Right hindlimb (tissue), 1 donor: ENCODE measurements at regions not wholly inside any gene's neighbourhood (a gene's known extent, or its start where the extent isn't known, plus 50 kb on each side); places are given as distances from the start of the nearest gene placed in this dataset.

ENCODE experiments used
- DNase-seq: peaks from one replicate; pipeline ENCODE4 v3.0.0-alpha.2; 2018

DNA sequence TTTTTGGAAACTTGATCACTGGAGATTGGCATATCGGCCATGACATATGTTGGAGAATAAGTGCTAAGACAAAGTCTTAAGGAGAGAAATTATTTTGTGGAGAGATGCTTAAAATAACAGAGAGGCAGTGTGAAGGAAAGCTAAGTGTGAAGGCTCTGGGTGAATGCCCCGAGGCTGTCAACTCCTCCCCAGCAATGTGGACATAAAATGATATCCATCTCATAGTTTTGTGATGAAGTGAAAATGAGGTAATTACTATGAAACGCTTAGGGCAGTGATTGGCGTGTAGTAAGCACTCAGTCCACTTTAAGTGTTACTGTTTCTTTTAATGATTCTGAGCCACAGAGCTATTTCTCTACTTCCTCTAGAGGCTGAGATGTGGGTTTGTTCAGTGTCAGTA is 195.8 kb upstream of the KLF12 start:
- DNase-seq: no peak

- DNase-seq: peak; percentile 75
Measured at GRCh38 chr13:74325106-74325505, 190.9 kb upstream of the KLF12 start.

GRCh38 chr13:74324338-74324737 is 190.1 kb upstream of the KLF12 start:
- DNase-seq: no peak

- DNase-seq: no peak
Measured at GRCh38 chr13:74322562-74322961, 188.4 kb upstream of the KLF12 start.

DNA sequence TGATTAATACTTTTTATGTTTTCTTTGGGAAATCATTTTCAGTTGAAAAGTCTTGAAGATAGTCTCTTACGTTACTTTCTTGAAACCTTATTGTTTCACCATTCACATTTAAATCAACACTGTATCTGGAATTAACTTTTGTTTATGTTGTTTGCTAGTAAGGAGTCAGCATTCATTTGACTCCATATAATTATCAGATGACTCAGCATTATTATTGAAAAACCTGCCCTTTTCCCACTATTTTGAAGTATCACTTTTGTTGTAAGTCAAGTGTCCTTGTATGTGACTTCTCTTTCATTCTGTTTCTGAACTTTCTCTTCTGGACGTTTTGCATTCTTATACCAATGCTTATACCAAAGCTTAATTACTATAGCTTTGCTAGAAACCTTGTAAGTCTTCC is 186.1 kb upstream of the KLF12 start:
- no peak for DNase-seq

DNA sequence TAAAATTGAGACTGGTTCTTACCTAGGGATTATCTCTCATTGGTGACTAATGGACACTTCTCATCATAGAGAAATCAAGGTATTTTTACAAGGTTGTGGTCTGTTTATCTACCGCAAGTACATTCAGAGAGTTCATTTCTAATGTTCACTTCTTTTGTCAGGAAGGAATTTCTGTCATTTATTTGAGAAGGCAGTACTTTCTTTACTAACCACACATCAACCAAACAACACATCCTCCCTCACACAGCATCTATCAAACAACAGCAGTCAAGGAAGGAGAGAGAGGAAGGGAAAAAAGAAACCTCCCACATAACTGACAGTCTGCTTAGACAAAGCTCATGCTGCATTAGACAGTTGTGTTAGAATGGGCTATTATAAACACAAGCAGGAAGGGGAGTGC is 182.3 kb upstream of the KLF12 start:
- no peak for DNase-seq

DNA sequence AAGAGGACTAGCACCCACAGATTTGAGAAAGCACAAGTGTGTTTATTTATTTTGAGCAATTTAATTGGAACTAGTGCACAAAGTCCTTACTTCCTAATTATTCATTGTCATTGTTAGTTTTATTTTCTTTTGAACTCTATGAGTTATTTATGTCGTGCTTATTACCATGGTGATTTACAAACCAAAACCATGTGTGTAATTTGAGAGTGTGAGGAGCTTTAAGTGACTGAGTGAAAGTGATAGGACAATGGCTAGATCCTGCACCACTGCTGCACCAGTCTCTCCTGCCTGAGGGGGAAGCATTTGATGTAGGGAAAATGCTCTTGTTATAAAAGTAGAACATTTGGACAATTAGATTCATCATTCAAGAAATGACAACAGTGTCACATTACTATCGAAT is 172.3 kb upstream of the KLF12 start:
- DNase-seq: no peak

DNA sequence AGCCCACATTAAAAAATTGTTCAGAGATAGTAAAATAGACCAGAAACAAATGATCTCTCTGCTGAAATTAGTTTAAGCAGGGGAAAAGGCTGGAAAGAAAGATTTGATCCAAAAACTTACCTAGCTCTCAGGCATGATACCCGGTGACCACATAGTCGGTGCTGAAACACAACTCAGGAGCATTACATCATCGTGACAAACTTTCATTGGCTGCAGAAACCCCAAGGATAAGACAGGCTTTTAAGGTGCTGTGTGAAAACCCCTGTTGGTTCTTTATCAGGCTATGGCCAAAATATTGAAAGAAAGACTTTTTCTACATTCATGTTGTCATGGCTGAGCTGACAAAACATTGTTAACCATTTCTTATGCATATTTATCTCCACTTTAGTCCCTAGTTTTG is 171.7 kb upstream of the KLF12 start:
- no peak for DNase-seq

GRCh38 chr13:74301258-74301935 is 167.2 kb upstream of the KLF12 start:
- DNase-seq: peak; percentile 30

DNA sequence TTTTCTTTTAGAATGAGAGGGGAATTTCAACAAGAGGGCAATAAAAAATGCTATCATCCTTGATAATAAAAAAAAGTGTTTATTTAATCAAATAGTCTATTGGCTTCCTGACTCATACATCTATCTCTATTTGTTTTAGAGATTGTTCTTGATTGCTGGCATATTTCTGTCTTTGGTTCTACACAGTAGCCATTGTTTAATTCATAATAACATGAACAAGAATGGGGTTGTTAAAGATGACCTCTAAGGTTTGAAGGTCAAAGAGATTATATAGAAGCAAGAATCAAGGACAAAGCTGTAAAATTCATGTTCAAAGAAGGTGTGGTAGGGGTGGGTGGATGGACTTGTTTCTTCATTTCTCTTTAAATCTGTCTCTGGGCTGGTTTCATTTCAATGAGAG is 166.0 kb upstream of the KLF12 start:
- no peak for DNase-seq

DNA sequence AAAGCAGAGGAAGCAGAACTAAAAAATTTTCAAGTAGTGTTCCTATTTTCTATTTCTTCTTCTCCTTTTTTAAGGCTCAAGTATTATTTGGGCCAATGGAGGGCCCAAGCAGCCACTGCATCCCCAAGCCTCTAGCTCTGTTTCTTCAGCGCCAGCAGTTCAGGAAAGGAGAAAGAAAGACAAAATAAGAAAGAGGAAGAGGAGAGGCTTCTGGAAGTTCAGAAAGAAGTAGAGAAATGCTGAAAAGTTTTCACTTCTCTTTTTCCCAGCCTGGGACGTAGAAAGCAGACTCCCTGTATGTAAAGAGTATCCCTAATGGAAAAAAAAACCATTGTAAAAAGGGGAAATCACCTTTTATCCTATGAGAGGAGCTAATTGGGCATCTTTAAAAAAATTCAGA is 165.5 kb upstream of the KLF12 start:
- no peak for DNase-seq

DNA sequence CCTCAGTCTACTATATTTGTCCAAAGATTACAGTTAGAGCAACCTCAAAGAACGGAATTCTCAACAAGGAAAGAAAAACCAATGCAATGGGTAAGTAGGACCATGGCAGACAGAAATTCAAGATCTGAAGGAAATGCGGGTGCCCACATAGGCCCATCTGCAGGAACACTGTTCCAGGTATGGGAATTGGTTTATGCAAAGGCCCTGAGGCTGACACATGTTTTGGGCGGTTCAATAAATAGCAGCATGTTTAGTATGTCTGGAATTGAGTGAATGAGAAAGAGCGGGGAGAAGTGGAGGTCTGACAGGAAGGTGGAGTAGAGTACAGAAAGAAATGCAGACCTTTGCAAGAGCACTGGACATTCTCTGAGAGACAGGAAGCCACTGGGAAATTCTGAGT is 164.7 kb upstream of the KLF12 start:
- no peak for DNase-seq

GRCh38 chr13:74289861-74290773 is 155.9 kb upstream of the KLF12 start:
- peak; percentile 75 for DNase-seq

GRCh38 chr13:74289107-74289506 is 154.9 kb upstream of the KLF12 start:
- no peak for DNase-seq

DNA sequence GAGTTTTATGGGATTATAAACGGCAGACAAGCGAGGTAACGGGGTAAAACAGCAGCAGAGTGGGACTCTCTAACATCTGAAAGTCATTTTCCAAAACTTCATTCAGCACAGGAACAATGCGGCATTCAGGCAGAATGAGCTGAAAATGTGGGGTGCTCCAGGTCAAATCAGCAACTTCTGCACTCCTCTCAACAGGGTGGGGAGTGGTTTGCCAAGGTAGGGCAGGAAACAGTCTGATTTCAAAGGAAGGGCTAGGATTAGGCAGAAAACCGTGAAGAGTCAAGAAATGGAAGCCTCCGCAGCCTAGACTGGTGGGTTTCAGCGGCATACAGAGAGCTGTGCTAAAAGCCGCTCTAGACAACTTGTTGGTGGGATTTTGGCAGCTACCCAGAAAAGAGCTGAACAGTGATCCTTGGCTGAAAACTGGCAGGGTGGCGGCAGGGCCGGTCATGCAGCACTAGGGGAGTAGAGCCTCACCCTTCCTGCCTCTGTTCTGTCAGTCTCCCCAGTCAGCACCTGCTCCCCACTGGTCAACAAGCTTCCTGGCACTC is 154.2 kb upstream of the KLF12 start:
- peak; percentile 74 for DNase-seq

DNA sequence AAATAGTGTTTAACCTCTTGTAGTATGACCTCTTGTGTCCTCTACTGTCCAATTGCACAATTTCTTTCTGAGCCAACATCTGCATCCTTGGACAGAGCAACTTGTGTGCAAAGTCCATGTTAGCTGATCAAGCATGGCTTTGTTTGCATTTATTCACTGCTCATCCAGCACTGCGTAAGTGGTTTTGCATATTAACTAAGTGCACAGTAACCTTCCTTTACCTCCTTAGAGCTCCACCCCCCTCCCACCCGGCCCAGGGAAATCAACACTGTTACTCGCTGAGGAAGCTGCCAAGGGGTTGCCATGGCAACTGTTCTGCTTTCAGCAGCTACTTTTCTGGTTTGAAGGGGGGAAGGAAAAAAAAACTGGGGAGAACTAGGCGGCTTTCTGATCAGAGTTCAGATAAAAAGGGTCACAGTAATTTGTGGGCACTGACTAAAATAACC is 153.5 kb upstream of the KLF12 start:
- peak; percentile 89 for DNase-seq

DNA sequence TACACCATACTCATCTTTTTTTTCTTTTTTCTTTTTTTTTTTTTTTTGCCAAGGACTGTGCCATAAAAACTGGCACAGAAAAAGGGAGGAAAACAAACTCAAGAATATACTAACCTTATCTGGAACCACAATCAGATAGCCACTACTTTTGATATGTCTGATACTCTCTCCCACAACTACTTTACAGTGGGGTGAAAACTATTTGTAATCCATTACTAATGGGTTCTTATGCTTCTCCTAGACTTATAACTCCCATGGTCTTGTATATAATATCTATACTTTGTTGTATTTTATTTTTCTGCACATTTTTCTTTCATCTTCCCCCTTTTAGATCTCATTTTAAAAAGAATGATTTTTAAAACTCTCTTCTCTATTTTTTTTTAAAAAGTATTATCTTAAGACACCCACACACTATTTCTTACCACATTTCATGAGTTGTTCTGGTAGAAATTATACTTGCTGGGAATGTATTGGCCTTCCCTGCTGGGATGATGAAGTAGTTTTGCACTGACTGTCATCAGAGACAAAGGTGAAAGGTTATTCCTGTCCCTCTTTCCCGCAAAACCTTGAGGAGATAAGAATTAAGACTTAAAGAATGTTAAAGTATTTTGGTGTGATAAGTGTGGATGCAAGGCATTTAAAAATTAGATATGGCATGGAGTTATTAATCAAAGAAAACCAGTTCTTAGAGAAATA is 146.7 kb upstream of the KLF12 start:
- no peak for DNase-seq

DNA sequence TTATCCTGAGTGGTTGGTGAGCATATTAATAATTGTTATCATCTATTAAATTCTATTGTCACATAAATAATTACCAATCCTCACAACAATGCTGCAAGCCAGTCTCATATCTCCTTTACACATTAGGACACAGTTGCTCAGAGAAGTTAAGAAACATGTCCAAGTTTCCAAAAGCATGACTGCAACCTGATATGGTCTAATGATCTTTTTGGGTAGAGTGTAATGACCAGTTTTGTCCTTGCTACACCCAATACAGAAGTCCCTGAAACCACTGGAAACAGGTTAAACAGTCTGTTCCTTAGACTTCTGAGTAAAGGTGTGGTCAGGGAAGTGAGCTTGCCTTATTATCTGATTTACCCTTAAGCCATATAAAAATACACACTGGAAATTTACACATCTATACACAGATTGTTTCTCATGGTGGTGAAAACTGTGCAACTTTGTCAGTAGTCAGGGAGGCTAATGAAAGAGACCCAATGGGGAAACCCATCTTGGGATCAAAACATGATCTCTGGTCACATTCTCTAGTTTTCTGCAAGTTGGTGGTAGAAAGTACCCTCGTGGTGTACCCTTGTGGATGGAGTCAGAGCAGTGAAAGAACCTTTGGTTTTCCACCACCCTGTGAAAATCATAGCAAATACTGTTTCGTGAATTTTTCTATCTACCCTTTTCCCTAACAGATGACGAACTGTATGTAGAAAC is 146.0 kb upstream of the KLF12 start:
- no peak for DNase-seq

DNA sequence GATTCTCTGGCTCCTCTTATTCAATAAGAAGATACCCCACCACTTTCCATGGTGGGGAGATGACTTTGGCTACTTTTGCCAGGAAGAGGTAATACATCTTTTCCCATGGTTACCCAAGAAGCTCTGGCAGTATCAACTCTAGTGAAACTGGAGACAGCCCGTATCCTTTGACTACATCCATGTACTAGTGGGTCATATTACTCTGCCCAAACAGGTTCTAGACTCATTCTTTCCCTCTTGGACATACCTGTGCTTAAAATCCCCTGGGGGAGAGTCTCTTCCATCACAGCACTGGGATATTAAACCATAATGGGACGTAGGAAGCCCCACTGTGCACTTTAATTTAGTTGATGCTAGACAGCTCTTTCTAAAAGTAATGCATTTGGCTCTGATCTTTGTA is 144.7 kb upstream of the KLF12 start:
- DNase-seq: no peak

GRCh38 chr13:74274916-74275315 is 140.7 kb upstream of the KLF12 start:
- no peak for DNase-seq

GRCh38 chr13:74273581-74273980 is 139.4 kb upstream of the KLF12 start:
- no peak for DNase-seq

DNA sequence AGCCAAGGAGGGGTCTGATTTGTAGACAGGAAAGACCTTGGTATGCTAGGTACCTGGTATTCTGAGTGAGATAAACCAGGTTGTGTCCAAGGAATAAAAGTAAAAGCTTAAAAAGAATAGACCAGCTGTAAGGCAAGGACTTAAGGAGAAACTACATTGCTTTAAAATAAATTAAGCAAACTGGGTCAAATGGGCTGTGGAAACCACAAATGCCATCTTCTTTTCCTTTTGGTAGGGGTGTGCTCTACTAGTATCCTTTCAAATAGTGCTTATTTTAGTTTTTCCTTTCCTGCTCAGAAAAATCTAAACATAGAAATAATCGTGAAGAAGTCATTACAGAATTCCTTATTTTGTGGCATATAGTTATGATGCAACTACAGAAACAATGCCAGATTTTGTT is 138.6 kb upstream of the KLF12 start:
- DNase-seq: no peak

GRCh38 chr13:74270018-74270417 is 135.8 kb upstream of the KLF12 start:
- no peak for DNase-seq
